ENCODE measurements at regions not wholly inside any gene's neighbourhood (a gene's known extent, or its start where the extent isn't known, plus 50 kb on each side); places are given as distances from the start of the nearest gene placed in this dataset.

DNA sequence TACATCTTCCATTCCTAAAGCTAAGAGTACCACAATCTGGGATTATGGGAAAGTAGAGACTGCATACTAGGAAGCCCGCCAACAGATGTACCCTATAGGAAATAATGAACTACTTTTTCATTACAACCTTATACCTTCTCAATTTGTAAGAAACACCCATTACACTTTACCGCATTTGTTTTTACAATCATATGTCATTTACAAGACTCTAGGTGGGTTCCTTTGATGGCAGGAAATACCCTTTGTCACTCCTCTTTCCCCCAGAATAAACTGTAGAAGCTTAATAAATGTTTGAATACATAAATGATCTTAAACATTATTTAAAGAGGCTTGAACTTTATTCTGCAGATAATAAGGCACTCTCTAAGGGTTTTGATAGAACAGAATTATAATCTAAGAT, 150.1 kb upstream of the TGFBR2 start:
- H3K27ac ChIP-seq (ENCODE audit: low read depth, low read length): no peak overlapping the region
- no peak overlapping the region for H3K4me2 ChIP-seq (ENCODE audit: insufficient read depth, low read length)
- H3K79me2 ChIP-seq (ENCODE audit: insufficient read depth, low read length): no peaks in the 10 kb centered on the region
- DNase-seq (ENCODE audit: insufficient read length, low spot score, missing footprints): no peak
- no peaks in the 10 kb centered on the region for H3K4me1 ChIP-seq (ENCODE audit: insufficient read depth, low read length)
- no peaks in the 10 kb centered on the region for H3K9me3 ChIP-seq (ENCODE audit: low read depth, low read length)
- no peaks in the 10 kb centered on the region for H3K36me3 ChIP-seq (ENCODE audit: insufficient read depth, low read length)
- no peak overlapping the region for H3K4me3 ChIP-seq (ENCODE audit: insufficient read depth, low read length)
- no peaks in the 10 kb centered on the region for H3K27me3 ChIP-seq (ENCODE audit: insufficient read depth, low read length)
- no peak for TF ChIP-seq CTCF (IDR thresholded peaks at IDR 0.05; ENCODE audit: extremely low read depth, low read depth, low read length)
- no peak overlapping the region for H2AFZ ChIP-seq (ENCODE audit: low read length)
- H4K20me1 ChIP-seq (ENCODE audit: insufficient read depth, low read length): no peaks in the 10 kb centered on the region

DNA sequence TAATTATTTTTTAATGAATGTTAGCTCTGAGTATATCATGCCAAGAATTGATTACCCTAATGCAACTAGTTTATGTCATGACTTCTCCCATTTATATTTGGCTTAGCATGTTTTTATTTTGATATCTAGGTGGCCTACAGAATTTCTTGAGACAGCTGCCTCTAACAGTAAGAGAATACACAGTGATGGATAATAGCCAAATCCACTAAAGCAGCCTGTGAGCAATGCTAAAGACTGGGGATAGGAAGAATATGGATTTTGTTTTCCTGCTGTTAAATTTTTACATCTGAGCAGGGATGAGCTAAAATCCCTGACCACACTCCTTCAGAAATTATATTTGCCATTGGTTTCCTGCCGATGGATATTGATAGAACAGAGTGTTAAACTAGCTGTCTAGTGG, 149.3 kb upstream of the TGFBR2 start:
- no peak for TF ChIP-seq CTCF (IDR thresholded peaks at IDR 0.05; ENCODE audit: extremely low read depth, low read depth, low read length)
- H2AFZ ChIP-seq (ENCODE audit: low read length): no peak overlapping the region
- H3K27me3 ChIP-seq (ENCODE audit: insufficient read depth, low read length): no peaks in the 10 kb centered on the region
- H3K79me2 ChIP-seq (ENCODE audit: insufficient read depth, low read length): no peaks in the 10 kb centered on the region
- no peaks in the 10 kb centered on the region for H3K4me1 ChIP-seq (ENCODE audit: insufficient read depth, low read length)
- no peak for DNase-seq (ENCODE audit: insufficient read length, low spot score, missing footprints)
- no peaks in the 10 kb centered on the region for H3K36me3 ChIP-seq (ENCODE audit: insufficient read depth, low read length)
- no peak overlapping the region for H3K4me3 ChIP-seq (ENCODE audit: insufficient read depth, low read length)
- no peak overlapping the region for H3K27ac ChIP-seq (ENCODE audit: low read depth, low read length)
- H3K9me3 ChIP-seq (ENCODE audit: low read depth, low read length): no peaks in the 10 kb centered on the region
- H3K4me2 ChIP-seq (ENCODE audit: insufficient read depth, low read length): no peak overlapping the region
- no peaks in the 10 kb centered on the region for H4K20me1 ChIP-seq (ENCODE audit: insufficient read depth, low read length)

DNA sequence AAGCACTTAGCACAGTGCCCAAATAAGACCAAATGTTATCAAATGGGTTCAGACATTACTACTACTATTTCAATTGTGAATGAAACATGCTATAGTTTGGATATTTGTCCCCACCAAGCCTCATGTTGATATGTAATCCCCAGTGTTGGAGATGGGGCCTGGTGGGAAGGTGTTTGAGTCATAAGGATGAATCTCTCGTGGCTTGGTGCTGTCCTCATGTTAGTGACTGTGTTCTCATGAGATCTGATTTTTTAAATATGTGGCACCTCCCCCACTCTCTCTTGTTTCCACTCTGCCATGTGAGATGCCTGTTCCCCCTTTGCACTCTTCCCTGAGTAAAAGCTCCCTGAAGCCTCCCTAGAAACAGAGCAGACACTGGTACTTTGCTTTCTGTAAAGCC, 148.7 kb upstream of the TGFBR2 start:
- no peak overlapping the region for H3K27ac ChIP-seq (ENCODE audit: low read depth, low read length)
- DNase-seq (ENCODE audit: insufficient read length, low spot score, missing footprints): no peak
- H3K4me2 ChIP-seq (ENCODE audit: insufficient read depth, low read length): no peak overlapping the region
- no peak overlapping the region for H3K4me3 ChIP-seq (ENCODE audit: insufficient read depth, low read length)
- H3K4me1 ChIP-seq (ENCODE audit: insufficient read depth, low read length): no peaks in the 10 kb centered on the region
- no peaks in the 10 kb centered on the region for H4K20me1 ChIP-seq (ENCODE audit: insufficient read depth, low read length)
- H2AFZ ChIP-seq (ENCODE audit: low read length): no peak overlapping the region
- H3K9me3 ChIP-seq (ENCODE audit: low read depth, low read length): no peaks in the 10 kb centered on the region
- TF ChIP-seq CTCF (IDR thresholded peaks at IDR 0.05; ENCODE audit: extremely low read depth, low read depth, low read length): no peak
- no peaks in the 10 kb centered on the region for H3K27me3 ChIP-seq (ENCODE audit: insufficient read depth, low read length)
- H3K79me2 ChIP-seq (ENCODE audit: insufficient read depth, low read length): no peaks in the 10 kb centered on the region
- H3K36me3 ChIP-seq (ENCODE audit: insufficient read depth, low read length): no peaks in the 10 kb centered on the region

DNA sequence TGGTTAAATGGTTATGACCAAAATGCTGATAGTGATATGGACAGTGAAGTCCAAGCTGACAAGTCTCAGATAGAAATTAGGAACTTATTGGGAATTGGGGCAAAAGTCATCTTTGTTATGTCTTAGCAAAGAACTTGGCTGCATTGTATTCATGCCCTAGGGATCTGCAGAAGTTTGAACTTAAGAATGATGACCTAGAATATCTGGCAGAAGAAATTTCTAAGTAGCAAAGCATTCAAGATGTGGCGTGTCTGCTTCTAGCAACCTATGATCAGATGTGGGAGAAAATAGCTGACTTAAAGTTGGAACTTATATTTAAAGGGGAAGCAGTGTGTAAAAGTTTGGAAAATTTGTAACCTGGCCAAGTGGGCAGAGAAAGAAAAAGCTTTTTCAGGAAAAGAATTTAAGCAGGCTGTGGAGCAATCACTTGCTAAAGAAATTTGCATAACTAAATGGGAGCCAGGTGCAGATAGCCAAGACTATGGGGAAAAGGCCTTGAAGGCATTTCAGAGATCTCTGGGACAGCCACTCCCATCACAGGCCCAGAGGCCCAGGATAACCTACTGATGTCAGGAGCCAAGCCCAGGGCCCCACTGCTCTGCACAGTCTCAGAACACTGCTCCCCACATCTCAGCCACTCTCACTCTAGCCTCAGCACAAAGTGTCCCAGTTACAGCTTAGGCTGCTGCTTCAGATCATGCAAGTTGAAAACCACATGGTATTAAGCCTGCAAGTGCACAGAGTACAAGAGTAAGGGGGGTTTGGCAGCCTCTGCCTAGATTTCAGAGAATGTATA, 147.8 kb upstream of the TGFBR2 start:
- no peaks in the 10 kb centered on the region for H3K36me3 ChIP-seq (ENCODE audit: insufficient read depth, low read length)
- no peak overlapping the region for H3K4me3 ChIP-seq (ENCODE audit: insufficient read depth, low read length)
- no peaks in the 10 kb centered on the region for H3K79me2 ChIP-seq (ENCODE audit: insufficient read depth, low read length)
- H3K27me3 ChIP-seq (ENCODE audit: insufficient read depth, low read length): no peaks in the 10 kb centered on the region
- H2AFZ ChIP-seq (ENCODE audit: low read length): no peak overlapping the region
- TF ChIP-seq CTCF (IDR thresholded peaks at IDR 0.05; ENCODE audit: extremely low read depth, low read depth, low read length): no peak
- H3K4me2 ChIP-seq (ENCODE audit: insufficient read depth, low read length): no peak overlapping the region
- no peak for DNase-seq (ENCODE audit: insufficient read length, low spot score, missing footprints)
- H3K4me1 ChIP-seq (ENCODE audit: insufficient read depth, low read length): no peaks in the 10 kb centered on the region
- H4K20me1 ChIP-seq (ENCODE audit: insufficient read depth, low read length): no peaks in the 10 kb centered on the region
- H3K9me3 ChIP-seq (ENCODE audit: low read depth, low read length): no peaks in the 10 kb centered on the region
- H3K27ac ChIP-seq (ENCODE audit: low read depth, low read length): no peak overlapping the region
